ENCODE measurements at regions not wholly inside any gene's neighbourhood (a gene's known extent, or its start where the extent isn't known, plus 50 kb on each side); places are given as distances from the start of the nearest gene placed in this dataset.

- TF ChIP-seq, protein P1, sequence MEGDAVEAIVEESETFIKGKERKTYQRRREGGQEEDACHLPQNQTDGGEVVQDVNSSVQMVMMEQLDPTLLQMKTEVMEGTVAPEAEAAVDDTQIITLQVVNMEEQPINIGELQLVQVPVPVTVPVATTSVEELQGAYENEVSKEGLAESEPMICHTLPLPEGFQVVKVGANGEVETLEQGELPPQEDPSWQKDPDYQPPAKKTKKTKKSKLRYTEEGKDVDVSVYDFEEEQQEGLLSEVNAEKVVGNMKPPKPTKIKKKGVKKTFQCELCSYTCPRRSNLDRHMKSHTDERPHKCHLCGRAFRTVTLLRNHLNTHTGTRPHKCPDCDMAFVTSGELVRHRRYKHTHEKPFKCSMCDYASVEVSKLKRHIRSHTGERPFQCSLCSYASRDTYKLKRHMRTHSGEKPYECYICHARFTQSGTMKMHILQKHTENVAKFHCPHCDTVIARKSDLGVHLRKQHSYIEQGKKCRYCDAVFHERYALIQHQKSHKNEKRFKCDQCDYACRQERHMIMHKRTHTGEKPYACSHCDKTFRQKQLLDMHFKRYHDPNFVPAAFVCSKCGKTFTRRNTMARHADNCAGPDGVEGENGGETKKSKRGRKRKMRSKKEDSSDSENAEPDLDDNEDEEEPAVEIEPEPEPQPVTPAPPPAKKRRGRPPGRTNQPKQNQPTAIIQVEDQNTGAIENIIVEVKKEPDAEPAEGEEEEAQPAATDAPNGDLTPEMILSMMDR (IDR thresholded peaks at IDR 0.05): no peak
- Mint-ChIP-seq H3K36me3 (ENCODE audit: low read depth) (no peaks in the 10 kb centered on the region), H3K4me3 (ENCODE audit: unreplicated experiment) (no peak overlapping the region), H3K9me3 (ENCODE audit: low read depth) (no peaks in the 10 kb centered on the region), H3K27ac (ENCODE audit: unreplicated experiment) (no peak overlapping the region), H3K4me1 (ENCODE audit: low read depth) (no peaks in the 10 kb centered on the region), H3K27me3 (ENCODE audit: low read depth) (peaks cover 15% of the 10 kb centered on the region)
- no peak for DNase-seq (ENCODE audit: low spot score)
Measured at GRCh38 chr7:26060733-26061677, 91.0 kb upstream of the NFE2L3 start.

DNA sequence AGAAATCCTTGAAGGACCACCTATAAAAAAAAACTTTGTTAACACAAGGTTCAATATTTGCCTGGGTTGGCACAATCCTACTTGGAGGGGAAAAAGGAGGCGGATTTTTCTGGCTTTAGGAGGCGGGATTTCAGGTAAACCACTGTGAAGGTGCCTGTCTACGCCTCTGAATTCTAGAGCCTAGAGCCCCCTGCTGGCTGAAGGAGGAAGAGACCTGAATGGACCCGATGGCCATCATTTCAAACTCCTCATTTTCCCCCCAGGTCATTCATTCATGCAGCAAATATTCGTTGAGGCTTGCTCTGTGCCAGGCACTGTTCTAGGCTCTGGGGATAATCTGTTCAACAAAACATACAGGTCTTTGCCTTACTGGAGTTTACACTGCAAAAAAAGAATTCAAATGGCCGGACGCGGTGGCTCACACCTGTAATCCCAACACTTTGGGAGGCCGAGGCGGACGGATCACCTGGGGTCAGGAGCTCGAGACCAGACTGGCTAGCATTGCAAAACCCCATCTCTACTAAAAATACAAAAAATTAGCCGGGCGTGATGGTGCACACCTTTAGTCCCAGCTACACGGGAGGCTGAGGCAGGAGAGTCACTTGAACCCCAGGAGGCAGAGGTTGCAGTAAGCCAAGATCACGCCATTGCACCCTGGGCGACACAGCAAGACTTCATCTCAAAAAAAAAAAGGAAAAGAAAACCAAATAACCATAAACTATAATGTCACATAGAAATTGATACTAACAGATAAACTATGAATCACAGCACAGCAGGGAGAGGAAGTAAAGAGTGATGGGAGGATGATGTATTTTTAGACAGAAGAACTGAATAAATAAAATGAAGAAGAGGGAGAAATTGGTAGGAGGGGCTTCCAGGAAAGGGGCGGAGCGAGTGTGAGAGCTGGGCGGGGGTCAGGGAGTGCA is 90.1 kb upstream of the NFE2L3 start:
- H3K27me3 Mint-ChIP-seq (ENCODE audit: low read depth): peaks cover 17% of the 10 kb centered on the region
- H3K36me3 Mint-ChIP-seq (ENCODE audit: low read depth): no peaks in the 10 kb centered on the region
- H3K9me3 Mint-ChIP-seq (ENCODE audit: low read depth): no peaks in the 10 kb centered on the region
- no peak overlapping the region for H3K4me3 Mint-ChIP-seq (ENCODE audit: unreplicated experiment)
- H3K27ac Mint-ChIP-seq (ENCODE audit: unreplicated experiment): no peak overlapping the region
- TF ChIP-seq, protein P1 (IDR thresholded peaks at IDR 0.05): peak; percentile 82
- H3K4me1 Mint-ChIP-seq (ENCODE audit: low read depth): no peaks in the 10 kb centered on the region
- DNase-seq (ENCODE audit: low spot score): no peak

DNA sequence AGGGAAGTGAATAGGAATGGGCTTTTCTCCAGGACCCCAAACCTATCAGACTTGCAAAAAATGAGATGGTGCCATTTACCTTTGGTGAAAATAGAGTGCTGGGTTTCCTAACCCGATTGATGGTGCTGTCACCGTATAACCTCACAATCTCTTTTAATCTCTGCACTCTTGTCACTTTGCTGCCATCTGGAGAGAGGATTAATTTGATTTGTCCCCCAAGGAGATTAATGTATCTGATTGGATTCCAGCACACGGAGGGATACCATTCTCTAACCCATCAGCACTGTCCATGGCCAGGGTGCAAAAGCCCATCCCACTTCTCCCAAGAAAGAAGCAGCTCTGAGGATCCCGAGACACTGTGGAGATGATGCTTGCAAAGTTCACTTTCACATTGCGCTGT is 86.3 kb upstream of the NFE2L3 start:
- no peaks in the 10 kb centered on the region for H3K9me3 Mint-ChIP-seq (ENCODE audit: low read depth)
- no peak overlapping the region for H3K27ac Mint-ChIP-seq (ENCODE audit: unreplicated experiment)
- TF ChIP-seq, protein P1 (IDR thresholded peaks at IDR 0.05): no peak
- peaks cover 19% of the 10 kb centered on the region for H3K27me3 Mint-ChIP-seq (ENCODE audit: low read depth)
- no peak overlapping the region for H3K4me3 Mint-ChIP-seq (ENCODE audit: unreplicated experiment)
- DNase-seq (ENCODE audit: low spot score): no peak
- no peaks in the 10 kb centered on the region for H3K36me3 Mint-ChIP-seq (ENCODE audit: low read depth)
- no peaks in the 10 kb centered on the region for H3K4me1 Mint-ChIP-seq (ENCODE audit: low read depth)

GRCh38 chr7:26066736-26067135 is 85.3 kb upstream of the NFE2L3 start:
- peaks cover 22% of the 10 kb centered on the region for H3K27me3 Mint-ChIP-seq (ENCODE audit: low read depth)
- no peak overlapping the region for H3K4me3 Mint-ChIP-seq (ENCODE audit: unreplicated experiment)

More at GRCh38 chr7:26066736-26067135, 85.3 kb upstream of the NFE2L3 start:
- Mint-ChIP-seq H3K27ac (ENCODE audit: unreplicated experiment) (no peak overlapping the region), H3K36me3 (ENCODE audit: low read depth) (no peaks in the 10 kb centered on the region), H3K4me1 (ENCODE audit: low read depth) (no peaks in the 10 kb centered on the region), H3K9me3 (ENCODE audit: low read depth) (no peaks in the 10 kb centered on the region)
- TF ChIP-seq, protein P1 (IDR thresholded peaks at IDR 0.05): no peak
- DNase-seq (ENCODE audit: low spot score): no peak

Measured in chondrocyte (in vitro differentiated cells).